ENCODE measurements at regions not wholly inside any gene's neighbourhood (a gene's known extent, or its start where the extent isn't known, plus 50 kb on each side); places are given as distances from the start of the nearest gene placed in this dataset.
A peak's percentile ranks its signal among the peaks of the same experiment; 100 is the strongest.

DNA sequence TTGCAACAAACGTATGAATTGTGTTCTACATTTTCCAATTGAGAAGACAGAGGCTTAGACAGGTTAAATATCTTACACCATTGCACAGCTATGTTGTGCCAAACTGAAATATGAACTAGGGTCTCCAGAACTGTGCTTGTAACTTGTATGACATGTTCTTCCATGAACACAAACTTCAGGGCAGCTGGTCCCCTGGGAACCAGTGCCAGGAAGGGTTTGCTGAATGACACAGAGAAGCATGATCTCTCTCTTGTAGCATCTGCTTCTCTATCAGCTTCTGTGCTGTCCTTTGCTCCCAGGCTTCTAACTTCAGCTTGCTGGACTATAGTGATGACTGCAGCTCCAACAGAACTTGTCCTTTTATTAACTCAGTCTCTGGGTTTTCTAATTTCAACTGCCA lies 385.5 kb downstream of the SIPA1L2 start:
- DNase-seq (ENCODE audit: low spot score): no peak

DNA sequence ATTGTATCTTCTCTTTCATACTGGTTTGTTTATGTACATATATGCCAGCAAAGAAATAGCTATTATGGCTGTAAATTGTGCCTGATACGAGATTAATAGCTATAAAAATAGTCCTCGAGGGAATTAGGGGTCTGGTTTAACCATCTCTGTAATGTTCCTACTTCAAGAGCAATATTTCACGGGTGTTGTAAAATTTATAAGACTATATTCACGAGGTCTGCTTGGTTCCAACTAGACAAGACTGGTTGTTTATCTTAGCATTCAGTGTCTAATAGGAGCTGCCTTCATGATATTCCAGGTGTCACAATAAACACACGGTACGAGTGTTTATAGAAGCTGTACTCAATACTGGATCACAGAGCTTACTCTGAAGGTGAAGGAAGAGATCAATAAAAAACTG lies 389.9 kb downstream of the SIPA1L2 start:
- DNase-seq (ENCODE audit: low spot score): no peak

DNA sequence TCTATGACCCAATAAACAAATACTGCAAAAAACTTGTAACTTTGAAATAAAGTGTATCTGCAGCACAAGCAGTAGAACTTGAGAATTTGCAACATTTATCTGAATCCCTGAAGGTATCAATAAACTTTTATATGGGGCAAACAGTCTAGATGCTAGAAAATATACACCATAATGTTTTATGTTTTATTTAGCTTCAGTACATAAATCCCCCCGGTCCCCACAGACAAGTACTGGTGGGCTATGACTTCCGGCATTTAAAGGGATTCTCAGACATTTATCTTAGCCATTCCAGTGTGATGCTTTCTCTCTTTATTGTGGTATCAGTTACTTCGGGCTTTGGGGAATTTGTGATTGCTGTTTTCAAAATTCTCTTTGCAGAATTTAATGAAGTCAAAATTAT lies 390.4 kb downstream of the SIPA1L2 start:
- DNase-seq (ENCODE audit: low spot score): no peak

DNA sequence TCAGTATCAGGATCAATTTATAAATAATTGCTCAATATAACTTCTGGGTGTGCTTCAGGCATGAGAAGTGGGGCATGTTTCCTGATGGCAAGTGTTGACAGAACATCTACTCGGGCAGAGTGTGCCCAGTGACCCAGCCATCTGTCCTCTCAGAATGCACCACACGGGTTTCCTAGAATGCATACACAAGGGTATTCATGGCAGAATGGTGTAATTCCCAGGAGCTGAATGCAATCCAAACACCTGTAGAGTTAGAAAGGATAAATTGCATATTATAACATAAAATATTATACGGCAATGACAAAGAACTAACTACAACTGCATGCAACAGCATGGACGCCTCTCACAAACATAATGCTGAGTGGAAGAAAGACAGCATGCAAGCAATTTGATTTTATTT lies 391.9 kb downstream of the SIPA1L2 start:
- no peak for DNase-seq (ENCODE audit: low spot score)

DNA sequence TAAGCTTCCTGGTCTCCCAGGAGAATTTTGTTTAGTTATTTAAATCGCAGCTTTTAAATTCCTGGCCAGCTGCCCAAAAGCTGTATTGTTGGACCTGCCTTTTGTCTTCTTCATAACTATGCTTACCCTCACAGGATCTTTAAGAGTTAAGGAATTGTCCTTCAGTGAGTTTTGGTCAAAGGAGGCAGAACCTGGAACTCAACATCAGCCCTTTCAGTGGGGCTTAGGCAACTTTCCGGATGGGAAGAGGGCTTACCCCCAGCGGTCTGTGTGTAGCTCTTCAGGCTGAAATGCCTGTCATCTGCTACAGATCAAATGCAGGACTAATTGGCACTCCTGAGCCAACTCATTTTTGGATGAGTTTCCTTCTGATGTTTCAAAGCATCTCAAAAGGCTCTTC lies 402.6 kb downstream of the SIPA1L2 start:
- no peak for DNase-seq (ENCODE audit: low spot score)

DNA sequence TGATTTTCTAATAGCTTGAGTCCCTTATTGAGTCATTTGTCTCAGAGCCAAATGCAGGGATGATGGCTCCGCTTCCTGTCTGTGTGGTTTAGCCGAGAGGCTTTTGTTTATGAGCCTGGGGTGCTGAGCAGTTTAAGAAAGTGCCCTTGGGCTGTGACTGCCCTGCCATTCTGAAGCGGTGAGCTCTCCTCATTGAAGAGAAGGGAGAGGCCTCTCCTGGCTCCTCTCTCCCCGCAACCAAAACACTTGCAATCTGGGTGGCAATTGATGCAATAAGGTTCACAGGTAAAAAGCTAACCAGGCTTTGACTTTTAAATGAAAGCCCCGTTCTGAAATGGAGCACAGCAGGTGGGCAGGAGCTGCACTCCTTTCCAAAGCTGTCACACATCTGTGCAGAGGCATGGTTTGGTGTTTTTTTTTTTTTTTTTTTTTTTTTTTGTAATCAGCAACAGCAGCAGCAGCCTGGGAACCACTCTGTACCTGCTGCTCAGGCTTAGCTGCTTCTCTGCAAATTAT lies 403.7 kb downstream of the SIPA1L2 start:
- DNase-seq (ENCODE audit: low spot score): peak; percentile 16

DNA sequence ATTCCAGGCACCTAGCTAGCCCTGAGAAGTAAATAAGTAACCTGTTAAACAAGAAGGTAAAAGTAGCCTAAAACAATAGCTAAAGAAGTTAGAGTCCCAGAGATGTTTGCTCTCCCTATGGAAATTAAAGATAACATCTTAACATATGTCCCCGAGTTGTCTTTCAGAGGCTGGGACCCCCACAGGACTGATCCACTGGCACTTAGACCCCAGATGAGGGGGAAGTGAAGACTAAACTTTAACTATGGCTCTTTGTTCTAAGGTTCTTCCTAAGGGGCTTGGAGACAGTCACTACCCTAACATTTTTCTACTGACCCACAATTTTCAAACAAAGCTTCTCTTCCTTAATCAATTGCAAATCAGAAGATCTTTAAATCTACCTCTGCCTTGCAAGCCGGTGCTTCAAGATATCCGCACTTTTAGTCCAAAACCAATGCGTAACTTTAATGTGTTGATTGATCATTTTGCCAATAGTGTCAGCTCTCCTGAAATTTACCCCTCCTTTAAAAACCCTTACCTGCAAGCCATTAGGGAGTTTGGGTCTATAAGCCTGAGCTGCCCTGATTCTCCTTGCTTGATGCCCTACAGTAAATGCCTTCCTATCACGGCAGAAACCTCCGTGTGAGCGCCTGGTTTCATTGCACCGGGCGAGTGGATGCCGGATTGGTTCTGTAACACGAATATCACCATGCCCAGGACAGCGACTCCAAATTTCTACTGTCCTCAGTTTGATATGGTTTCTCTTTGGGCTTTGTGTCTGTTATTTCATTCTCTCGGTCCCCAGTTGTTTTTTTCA lies 404.4 kb downstream of the SIPA1L2 start:
- DNase-seq (ENCODE audit: low spot score): no peak

DNA sequence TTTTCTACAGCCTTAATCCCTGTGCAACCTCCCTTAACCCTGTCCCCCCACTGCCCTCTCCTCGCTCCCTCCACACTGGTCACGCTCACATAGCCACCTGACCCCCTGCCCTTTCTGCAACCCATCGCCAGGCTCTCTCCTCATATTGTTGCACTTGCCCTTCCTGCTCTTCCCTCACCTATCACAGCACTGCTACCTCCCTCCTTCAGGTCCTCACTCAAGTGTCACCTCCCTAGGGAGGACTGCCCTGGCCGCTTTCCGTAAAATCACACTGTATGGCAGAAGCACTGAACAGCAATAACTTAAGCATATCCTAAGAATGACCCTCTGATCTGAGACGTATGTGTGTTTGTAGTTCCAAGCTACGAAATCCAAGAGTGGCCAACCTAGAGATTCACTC lies 406.0 kb downstream of the SIPA1L2 start:
- DNase-seq (ENCODE audit: low spot score): no peak

DNA sequence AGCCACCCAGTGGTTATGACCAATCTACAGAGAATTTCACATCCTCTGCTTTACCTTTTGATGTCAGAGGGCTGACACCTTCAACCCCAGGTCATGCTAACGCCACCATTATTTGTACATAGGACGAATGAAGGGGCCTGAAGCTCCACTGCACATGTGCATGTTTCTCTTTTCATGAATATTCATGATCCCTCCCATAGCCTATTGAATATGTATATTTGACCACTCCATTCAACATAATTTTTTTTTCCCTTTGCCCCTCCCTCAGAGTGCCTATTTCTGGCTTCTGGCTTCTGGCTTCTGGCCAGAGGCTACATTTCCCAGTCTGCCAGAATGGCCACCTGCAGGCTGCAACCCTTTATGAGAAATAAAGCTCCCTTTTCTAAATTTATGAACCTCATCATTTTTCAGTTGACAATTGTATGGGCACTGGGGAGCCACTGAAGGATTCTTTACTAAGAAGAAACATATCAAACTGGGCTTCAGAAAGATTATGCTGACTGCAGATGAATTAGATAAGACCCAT lies 406.7 kb downstream of the SIPA1L2 start:
- no peak for DNase-seq (ENCODE audit: low spot score)

DNA sequence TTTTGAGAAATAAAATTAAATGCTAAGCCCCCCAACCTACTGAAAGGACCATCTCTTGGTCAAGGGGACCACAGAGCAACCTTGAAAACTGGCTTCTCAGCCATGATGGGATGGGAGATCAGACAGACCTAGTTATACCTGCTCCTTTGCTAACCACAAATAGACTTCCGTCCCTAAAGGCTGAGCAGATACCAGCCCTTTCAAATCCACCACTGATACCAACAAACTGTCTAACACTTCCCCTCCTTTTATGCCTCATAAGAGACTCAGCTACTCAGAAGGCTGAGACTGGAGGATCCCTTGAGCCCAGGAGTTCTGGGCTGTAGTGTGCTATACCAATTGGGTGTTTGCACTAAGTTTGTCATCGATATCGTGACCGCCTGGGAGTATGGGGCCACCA lies 407.3 kb downstream of the SIPA1L2 start:
- no peak for DNase-seq (ENCODE audit: low spot score)

DNA sequence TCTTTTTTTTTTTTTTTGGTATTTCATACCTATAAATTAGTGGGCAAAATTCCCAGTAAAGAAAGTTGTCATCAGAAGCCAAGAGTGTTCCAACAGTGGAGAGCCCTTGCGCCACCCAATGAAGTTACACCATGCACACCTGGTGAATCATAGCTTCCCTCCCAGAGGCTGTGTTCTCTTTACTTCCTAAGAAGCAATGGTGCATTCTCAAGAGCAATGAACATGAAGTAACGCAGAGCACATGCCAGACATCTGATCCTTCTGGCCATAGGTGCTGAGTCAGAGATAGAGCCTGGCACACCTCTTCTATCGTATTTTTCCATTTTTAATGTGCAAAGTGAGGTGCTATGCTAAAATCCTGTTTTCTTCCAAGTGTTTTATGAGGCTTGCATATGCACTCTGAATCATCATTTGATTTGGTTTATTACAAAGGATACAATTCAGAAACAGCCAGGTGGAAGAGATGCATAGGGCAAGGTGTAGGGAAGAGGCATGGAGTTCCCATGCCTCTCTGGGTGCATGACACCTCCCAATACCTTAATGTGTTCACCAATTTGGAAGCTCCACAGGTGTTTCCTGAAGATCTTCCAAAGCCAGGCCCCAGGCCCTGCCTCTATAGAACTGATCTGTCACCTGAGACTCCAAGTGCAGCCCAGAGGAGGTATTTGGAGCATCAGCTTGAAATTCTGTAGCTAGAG lies 408.0 kb downstream of the SIPA1L2 start:
- no peak for DNase-seq (ENCODE audit: low spot score)

DNA sequence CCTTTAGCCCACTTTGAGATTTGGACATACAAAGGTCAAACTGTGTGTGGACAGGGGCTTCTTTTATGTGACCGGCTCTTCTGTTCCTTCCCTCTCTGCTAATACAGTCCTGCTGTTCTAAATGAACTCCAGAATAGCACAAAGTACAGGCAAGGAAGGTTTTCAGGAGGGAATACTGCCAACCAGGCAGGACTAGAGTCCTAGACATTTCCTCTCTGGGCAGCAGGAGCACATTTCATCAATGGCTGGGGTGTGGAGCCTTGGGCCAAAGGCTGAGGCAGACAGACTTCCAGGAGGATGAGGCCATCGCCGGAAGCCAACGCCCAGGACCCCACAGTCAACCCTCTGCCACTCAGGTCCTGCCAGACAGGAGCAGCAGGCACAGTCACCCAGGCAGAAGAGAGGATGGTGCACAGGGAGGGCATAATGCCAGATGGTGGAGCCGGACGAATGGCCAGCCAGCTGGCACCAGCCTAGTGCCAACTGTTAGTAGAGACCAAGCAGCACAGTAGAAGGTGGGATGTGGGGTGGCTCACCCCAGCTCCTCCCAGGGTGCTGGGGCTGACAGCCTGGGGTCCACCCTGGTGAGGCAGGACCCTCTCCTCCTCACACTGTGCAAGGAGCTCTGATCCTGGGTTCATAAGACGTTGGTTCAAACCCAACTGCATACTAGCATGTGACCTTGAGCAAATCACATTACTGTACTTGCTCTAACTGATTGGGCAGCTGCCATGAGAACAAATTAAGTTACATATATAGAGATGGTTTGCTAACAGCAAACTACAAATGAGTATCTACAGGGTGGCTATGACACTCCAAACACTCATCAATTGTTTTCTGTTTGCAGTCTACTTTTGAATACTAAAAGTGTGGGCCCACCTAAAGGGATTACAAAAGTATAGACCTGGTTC lies 410.7 kb downstream of the SIPA1L2 start:
- DNase-seq (ENCODE audit: low spot score): no peak

DNA sequence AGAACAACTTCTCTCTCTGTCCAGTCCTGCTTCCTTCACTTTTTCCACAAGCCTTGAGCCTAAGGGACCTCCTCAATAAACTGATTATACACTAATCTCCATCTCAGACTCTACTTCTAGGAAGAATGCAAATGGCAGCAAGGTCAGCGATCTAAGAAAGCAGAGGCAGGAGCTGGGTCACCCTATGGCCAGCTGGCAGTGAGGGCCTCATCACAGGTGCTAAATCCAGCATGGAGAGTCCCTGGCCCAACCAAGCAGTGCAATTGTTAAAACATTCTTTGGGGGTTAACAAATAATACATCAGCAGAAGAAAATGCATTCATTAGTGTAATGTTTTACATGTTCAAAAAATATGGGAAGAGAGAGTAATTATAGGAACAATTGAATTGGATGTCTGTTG lies 416.0 kb downstream of the SIPA1L2 start:
- no peak for DNase-seq (ENCODE audit: low spot score)

DNA sequence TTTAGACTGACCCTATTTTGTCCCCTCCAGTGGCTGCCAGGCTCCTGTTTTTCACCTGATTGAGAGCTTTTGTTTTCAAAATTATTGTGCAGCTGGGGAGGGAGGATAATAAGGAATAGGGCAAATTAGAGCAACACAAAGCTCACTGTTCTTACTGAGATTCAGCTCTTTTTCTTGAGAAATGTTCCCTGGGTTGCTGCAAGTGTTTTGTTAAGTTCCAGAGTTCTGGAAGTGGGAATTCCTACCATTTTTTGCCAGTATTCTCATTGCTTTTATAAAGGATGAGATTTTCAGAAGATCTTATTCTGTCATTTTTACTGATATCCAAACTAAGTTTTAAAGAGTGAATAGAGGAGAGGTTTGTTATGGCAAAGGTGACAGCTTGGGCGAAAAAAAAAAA lies 417.7 kb downstream of the SIPA1L2 start:
- DNase-seq (ENCODE audit: low spot score): no peak

DNA sequence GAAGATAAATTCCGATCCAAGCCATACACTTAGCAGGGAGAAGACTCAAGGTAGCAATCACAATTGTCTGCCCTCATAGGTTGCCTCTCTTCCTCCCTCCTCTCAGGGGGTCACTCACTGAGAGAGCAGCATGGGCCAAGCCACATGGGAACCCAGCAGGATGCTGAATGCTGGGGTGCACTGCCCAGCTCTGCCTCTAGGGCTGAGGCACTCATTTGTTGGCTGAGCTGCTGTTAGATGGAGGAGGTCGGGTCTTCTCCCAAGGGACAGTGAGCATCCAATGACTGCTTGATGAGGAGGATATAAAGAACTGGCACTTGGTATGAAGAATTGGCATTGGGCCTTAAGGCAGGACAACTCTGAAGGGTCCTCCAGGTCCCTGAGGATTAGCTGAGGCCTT lies 418.8 kb downstream of the SIPA1L2 start:
- DNase-seq (ENCODE audit: low spot score): no peak

DNA sequence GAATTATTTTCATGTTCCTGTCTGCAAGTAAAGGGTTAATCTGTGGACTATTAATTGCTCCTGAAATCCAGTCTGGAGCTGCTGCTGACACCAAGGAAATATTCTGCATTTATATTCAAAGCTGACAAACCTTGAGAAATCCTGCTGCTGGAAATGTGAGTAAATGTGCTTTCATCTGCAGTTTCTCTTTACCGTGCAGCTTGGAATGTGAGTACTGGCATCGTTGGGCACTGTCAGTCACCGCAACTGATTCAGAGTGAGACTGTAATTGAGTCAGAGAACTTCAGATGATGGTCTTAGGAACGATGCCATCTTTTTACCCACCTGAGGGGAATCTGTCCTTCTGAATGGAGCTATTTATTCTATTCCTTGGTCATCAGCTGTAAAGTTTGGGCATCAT lies 420.6 kb downstream of the SIPA1L2 start:
- no peak for DNase-seq (ENCODE audit: low spot score)

DNA sequence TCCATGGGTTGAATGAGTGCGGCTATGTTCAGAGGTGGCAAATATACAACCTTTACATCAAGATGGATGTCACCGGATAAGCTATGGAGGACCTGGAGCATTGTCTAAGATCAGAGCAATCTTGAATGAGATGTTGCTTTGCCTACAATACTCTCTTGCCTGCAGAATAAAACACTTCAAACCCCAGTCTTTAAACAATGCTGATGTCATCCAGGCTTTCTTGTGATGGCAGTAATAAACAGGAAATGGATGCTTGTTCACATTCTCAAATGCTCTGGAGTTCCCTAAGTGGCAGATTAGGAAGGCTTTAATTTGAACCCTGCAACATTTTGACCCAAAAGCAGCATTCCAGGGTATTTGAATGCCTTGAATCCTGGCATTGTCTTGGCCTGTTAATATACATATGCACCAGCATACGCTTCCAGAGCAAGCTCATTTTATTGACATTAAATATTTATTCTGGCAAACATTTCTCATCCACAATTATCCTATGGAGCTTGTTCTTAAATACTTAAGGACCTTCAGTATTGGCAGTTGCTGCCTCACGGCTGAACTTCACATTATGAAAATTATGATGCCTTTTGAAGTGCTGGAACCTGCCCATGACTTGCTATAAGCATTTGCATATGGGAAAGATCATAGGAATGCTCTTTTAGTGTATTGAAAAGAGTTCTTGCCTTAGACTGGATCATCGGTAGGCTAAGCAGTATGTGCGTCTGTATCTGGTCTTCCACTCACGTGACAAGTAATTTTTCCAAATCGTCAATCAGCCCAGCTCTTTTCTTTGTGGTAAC lies 422.7 kb downstream of the SIPA1L2 start:
- DNase-seq (ENCODE audit: low spot score): no peak

DNA sequence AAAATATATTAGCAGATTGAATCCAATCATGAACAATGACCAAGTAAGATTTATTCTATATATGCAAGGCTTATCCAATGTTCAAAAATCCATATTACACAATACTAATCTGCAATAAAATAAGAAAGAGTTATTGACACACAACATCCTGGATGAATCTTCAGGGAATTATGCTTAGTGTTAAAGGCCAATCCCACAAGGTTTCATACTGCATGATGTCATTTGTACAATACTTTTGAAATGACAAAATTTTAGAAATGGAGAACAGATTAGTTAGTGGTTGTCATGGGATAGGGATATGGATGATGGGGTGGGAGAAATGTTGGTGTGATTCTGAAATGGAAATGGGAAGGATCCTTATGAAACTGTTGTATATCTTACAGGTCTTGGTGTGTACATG lies 425.7 kb downstream of the SIPA1L2 start:
- no peak for DNase-seq (ENCODE audit: low spot score)

DNA sequence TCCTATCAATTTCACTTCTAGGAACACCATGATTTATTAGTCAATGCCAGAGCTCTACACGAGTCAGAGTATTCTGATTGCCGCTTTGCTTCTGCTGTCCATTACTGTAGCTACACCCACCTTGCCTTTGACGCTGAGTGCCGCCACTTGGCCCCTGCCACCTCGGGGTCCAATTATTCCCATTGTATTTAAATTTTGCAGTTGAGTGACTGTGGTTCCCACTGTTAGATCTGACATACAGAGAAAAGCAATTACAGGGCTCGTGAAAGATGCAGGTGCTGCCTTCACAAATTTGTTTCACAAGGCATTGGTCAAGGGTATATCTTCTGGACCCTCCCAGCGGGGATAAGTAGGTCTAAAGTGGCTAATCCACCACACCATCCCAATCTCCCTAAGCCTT lies 428.9 kb downstream of the SIPA1L2 start:
- DNase-seq (ENCODE audit: low spot score): no peak

DNA sequence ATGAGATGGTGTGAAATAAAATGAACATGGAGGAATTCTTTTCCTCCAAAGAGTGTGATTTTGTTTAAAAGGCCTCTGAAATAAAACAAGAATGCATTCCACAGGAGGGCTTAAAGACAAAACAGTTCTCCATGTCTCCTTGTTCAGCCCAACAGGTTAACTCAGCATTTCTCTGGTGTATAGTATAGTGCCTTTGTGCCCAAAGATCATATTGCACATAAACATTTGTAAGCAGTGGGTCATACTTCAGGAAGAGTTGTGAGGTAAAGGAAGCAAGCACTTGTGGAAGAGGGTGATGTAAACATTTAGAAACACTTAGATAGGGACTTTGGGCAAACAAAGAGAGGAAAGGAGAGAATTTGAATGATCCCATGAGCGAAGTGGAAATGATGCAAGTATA lies 433.9 kb downstream of the SIPA1L2 start:
- no peak for DNase-seq (ENCODE audit: low spot score)

DNA sequence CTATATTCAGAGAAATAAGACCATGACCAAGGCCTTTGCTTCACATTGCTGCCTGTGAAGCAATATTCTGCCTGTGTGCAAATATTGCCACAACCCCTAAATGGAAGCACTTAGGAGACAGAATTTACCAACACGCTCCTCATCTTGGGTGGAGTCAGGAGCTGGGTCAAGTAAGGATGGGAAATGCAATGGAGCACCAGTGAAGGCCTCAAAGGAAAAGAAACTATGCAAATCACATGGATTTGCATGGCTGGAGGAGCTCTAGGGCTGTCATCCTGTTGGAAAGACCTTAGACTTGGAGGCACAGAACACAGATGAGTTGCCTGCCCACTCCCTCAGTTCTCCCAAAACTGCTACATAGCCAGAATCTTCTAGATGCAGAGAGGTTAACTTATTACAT lies 435.5 kb downstream of the SIPA1L2 start:
- DNase-seq (ENCODE audit: low spot score): no peak

DNA sequence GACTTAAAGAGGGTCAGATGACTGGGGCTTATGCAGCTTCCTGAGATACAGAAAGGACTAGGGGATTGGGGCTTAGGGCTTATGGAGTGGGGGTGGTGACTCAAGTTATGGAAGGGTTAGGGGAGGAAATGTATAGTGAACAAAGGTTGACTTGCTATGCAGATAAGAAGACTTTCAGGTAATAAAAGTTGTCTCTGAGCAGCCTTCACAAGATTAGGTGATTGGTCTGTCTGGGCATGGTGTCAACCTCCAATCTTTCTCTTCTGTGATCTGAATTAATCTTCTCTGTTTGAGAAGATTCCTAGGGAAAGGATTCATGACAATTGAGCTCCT lies 436.5 kb downstream of the SIPA1L2 start:
- no peak for DNase-seq (ENCODE audit: low spot score)

Data from CD4-positive, alpha-beta T cell treated with Interleukin-15 for 4 hours (primary cell).